RKO (cell line): ENCODE measurements at regions not wholly inside any gene's neighbourhood (a gene's known extent, or its start where the extent isn't known, plus 50 kb on each side); places are given as distances from the start of the nearest gene placed in this dataset.

Experiments
- DNase-seq: peaks from one replicate; pipeline ENCODE4 v3.0.0-alpha.2; 2016; ENCODE audit warnings: low spot score

DNA sequence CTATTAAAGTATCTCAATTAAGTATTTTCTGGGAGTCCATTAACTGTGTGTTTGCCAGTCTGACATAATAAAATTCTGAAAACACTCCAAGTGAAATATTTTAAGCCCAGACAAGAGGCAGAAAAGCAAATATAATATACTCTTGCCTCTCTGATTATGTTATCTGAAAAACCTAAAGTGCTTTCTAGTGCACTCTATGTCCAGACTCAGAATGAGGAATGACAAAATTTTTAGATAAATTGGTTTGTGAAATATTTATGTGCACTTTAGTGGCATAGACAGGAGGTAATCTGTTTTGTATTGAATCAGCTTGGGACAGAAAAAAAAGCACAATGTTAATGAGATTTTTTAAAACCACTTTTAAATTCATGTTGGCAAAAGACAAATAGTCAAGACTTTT lies 508.2 kb upstream of the SUCLG2 start:
- DNase-seq, result no peak

- no peak for DNase-seq
These were observed 496.9 kb upstream of the SUCLG2 start for GRCh38 chr3:68151359-68151758.

DNA sequence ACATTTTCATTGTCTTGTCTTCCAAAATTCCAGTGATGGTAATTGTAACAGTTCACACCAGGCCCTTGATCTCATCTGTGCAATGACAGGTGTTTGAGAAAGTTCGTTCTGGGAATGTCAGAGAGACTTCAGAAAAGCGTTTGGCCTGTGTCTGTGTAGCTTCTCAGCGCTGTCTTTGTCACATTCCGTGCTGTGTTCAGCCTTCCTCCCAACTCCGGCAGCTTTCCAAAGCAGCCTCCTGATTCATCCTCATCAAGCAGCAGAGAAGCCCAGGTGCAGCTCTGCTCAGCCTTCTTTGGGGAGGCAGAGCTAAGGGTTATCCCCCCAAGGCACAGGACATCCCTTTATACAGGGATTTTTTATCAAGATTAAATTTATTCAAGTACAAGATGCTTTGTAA lies 494.0 kb upstream of the SUCLG2 start:
- no peak for DNase-seq

- no peak for DNase-seq
These were observed 488.0 kb upstream of the SUCLG2 start for GRCh38 chr3:68142441-68142840.

GRCh38 chr3:68139897-68140296 lies 485.5 kb upstream of the SUCLG2 start:
- no peak for DNase-seq

DNA sequence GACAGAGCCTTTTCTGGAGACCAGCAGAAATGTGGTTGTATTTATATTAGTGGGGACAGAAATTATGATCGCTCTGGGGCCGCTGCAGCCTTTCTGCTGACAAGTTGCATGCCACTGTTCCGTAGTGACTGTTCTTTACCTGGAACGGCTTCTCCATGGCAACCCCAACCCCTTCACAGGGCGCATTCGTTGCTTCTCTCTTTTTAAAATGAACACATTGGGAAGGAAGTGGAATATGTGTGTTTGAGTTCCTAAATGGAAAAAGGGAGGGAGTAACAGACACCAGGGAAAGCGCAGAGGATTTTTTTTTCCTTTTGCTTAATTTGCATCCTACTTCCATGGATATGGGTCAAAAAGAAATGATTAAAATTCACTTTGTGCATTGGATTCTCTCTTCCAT lies 482.0 kb upstream of the SUCLG2 start:
- no peak for DNase-seq

GRCh38 chr3:68135067-68135466 lies 480.7 kb upstream of the SUCLG2 start:
- DNase-seq, result no peak

DNA sequence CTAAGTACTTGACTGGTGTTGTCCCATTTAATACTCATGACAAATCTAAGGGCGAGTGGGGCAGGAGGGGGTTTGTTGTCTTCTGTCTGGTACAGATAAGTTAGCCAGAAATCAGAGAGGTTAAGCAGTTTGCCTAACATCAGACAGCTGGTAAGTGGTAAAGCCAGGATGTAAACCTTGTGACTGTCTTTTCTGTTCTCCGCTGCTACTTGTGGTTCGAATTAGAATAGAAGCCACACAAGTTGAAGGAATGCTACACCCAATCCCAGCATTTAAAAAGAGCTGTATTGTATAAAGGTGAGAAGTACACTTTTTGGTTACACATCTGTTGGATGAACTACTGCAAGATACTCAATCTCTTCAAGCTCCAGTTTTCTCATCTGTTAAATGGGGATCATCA lies 474.7 kb upstream of the SUCLG2 start:
- DNase-seq, result no peak

- DNase-seq, result no peak
These were observed 468.8 kb upstream of the SUCLG2 start for GRCh38 chr3:68123231-68123630.

GRCh38 chr3:68121287-68121686 lies 466.9 kb upstream of the SUCLG2 start:
- no peak for DNase-seq

GRCh38 chr3:68116580-68116979 lies 462.2 kb upstream of the SUCLG2 start:
- no peak for DNase-seq

GRCh38 chr3:68103811-68104210 lies 449.4 kb upstream of the SUCLG2 start:
- DNase-seq, result peak; percentile 54

DNA sequence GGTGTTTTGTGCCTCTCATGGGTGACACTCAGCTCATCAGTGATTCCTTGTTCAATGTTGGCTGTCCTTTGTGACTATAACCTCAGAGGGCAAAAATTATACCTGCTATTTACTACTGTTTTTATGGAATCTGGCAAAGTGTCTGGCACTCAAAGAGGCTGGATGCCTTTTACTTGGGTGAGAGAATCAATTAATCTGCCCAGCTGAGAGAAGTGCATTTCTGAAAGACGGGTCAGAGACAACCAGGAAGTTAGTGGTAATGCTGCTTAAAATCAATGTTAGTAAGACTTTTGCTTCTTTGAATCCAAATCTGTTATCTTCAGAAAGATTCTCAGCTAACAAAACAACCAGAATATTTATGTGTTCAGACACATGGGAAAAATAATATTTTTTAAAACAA lies 436.2 kb upstream of the SUCLG2 start:
- no peak for DNase-seq

- DNase-seq, result no peak
These were observed 435.2 kb upstream of the SUCLG2 start for GRCh38 chr3:68089572-68090011.

- DNase-seq, result no peak
These were observed 434.2 kb upstream of the SUCLG2 start for GRCh38 chr3:68088636-68089035.

- DNase-seq, result no peak
These were observed 433.8 kb upstream of the SUCLG2 start for GRCh38 chr3:68088216-68088615.

DNA sequence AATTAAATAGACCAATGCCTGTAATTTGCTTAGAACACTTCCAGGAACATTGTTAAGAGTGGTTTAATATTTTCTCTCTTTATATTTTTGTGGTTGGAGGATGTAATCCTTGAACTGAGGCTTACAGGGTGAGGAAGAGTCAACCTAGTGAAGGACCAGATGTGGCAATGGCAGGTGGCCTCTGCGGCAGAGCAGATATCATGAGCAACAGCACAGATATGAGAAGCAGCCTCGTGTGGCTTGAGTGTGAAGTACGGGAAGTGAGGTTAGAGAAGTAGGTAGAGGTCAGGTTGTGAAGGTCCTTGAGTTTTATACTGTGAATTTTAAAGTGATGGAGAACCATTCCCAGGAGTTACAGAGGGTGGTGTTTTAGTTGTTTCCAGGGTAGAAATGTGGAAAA lies 417.6 kb upstream of the SUCLG2 start:
- no peak for DNase-seq

DNA sequence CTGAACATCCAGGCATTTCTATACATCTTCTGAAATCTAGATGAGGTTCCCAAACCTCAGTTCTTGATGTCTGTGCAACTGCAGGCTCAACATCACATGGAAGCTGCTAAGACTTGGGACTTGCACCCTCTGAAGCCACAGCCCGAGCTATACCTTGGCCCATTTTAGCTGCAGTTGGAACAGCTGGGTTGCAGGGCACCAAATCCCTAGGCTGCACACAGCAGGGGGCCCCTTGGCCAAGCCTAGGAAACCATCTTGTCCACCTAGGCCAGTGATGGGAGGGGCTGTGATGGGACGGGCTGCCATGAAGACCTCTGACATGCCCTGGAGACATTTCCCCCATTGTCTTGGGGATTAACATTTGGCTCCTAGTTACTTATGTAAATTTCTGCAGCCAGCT lies 415.8 kb upstream of the SUCLG2 start:
- DNase-seq, result no peak

- DNase-seq, result no peak
These were observed 412.9 kb upstream of the SUCLG2 start for GRCh38 chr3:68067314-68067713.

GRCh38 chr3:68062926-68063325 lies 408.5 kb upstream of the SUCLG2 start:
- no peak for DNase-seq

DNA sequence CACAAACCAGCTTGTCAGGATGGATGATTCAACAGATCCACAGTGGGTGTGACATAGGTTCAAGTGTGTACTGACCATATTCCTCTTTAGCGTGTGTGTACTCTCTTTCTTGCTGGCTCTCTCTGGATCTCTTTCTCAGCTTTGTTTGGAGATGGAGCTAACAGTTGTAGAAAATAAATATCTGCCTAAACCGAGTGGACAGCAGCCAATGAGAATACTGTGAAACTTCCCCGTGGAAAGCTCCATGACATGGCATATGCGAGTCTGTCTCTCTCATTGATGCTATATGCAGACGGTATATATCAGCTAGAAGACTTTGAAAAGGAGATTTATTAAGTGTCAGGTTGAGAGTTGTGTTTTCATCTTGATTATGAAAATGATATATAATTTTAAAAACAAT lies 406.5 kb upstream of the SUCLG2 start:
- DNase-seq, result no peak

GRCh38 chr3:68060191-68060590 lies 405.8 kb upstream of the SUCLG2 start:
- DNase-seq, result no peak

- DNase-seq, result no peak
These were observed 405.3 kb upstream of the SUCLG2 start for GRCh38 chr3:68059628-68060152.

DNA sequence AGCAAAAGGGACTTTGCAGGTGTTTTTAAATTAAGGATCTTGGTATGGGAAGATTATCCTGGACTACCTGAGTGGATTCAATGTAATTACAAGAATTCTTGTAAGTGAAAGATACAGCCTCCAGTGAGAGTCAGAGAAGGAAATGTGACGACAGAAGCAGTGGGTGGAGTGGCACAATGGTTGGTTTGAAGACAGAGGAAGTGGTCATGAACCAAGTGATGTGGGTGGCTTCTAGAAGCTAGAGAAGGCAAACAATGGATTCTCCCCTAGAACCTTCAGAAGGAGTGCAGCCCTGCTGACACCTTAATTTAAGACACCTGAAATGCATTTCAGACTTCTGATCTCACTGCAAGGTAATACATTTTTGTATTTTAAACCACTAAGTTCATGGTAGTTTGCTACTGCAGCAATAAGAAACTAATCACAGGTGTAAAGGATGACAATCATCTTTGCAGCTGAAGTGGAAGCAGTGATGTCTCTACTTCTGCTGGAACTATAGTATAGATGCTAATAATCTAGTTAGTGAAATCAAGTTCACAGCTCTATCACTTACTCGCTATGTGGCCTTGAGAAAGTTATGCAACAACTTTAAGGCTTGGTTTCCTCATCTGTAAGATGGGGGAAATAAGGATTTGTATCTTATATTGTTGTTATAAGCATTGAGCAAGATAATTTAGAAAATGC lies 403.4 kb upstream of the SUCLG2 start:
- no peak for DNase-seq
